ENCODE measurements at regions not wholly inside any gene's neighbourhood (a gene's known extent, or its start where the extent isn't known, plus 50 kb on each side); places are given as distances from the start of the nearest gene placed in this dataset.

DNA sequence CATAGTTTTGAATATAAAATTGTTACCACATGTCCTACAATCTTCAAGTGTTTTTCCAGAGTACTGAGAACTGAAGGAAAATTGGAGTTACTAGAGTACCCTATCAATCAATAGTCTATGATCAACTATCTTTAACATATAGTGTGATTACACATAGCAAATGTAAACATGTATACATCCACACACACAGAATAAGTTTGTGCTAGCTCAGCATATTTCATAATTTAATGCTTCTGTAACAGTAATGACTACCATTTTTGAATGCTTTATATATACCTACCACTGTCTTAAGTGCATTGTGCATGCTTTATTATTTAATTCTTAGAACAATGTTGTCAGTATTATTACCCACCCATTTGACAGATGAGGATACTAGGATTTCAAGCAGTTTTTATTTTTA lies 523.9 kb downstream of the HAO1 start:
- intact Hi-C loops (cut with micrococcal nuclease): no loop called here
- no peak overlapping the region for H3K4me3 ChIP-seq

DNA sequence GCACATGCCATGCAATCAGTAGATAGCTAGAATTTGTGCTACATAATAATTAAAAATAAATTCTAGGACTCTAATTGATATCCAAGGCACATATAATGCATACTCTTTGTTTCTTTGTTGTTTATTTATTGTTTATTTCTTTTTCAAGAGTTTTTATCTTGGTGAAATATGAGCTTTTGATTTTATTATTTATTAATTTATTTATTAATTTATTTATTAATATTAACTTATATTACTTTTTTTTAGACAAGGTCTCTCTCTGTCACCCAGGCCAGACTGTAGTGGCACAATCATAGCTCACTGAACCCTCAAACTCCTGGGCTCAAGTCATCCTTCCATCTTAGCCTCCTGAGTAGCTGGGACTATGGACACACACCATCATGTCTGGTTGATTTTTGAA lies 519.9 kb downstream of the HAO1 start:
- TF ChIP-seq, protein P1, sequence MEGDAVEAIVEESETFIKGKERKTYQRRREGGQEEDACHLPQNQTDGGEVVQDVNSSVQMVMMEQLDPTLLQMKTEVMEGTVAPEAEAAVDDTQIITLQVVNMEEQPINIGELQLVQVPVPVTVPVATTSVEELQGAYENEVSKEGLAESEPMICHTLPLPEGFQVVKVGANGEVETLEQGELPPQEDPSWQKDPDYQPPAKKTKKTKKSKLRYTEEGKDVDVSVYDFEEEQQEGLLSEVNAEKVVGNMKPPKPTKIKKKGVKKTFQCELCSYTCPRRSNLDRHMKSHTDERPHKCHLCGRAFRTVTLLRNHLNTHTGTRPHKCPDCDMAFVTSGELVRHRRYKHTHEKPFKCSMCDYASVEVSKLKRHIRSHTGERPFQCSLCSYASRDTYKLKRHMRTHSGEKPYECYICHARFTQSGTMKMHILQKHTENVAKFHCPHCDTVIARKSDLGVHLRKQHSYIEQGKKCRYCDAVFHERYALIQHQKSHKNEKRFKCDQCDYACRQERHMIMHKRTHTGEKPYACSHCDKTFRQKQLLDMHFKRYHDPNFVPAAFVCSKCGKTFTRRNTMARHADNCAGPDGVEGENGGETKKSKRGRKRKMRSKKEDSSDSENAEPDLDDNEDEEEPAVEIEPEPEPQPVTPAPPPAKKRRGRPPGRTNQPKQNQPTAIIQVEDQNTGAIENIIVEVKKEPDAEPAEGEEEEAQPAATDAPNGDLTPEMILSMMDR (IDR thresholded peaks at IDR 0.05; ENCODE audit: borderline replicate concordance): no peak
- DNase-seq: no peak
- H3K27me3 ChIP-seq (ENCODE audit: low read depth): no peaks in the 10 kb centered on the region
- H3K4me1 ChIP-seq: no peaks in the 10 kb centered on the region
- intact Hi-C loops (cut with micrococcal nuclease): no loop called here
- no peaks in the 10 kb centered on the region for H3K36me3 ChIP-seq
- H3K27ac ChIP-seq (replicated peaks): no peak overlapping the region
- no peaks in the 10 kb centered on the region for H3K9me3 ChIP-seq (replicated peaks)
- H3K4me3 ChIP-seq: no peak overlapping the region

More for the DNA sequence above, 523.9 kb downstream of the HAO1 start:
- no peak for DNase-seq
- Histone ChIP-seq H3K36me3 (no peaks in the 10 kb centered on the region), H3K27me3 (ENCODE audit: low read depth) (no peaks in the 10 kb centered on the region), H3K4me1 (no peaks in the 10 kb centered on the region), H3K27ac (replicated peaks) (no peak overlapping the region), H3K9me3 (replicated peaks) (peaks cover 2% of the 10 kb centered on the region)
- TF ChIP-seq, protein P1 (IDR thresholded peaks at IDR 0.05; ENCODE audit: borderline replicate concordance): no peak

DNA sequence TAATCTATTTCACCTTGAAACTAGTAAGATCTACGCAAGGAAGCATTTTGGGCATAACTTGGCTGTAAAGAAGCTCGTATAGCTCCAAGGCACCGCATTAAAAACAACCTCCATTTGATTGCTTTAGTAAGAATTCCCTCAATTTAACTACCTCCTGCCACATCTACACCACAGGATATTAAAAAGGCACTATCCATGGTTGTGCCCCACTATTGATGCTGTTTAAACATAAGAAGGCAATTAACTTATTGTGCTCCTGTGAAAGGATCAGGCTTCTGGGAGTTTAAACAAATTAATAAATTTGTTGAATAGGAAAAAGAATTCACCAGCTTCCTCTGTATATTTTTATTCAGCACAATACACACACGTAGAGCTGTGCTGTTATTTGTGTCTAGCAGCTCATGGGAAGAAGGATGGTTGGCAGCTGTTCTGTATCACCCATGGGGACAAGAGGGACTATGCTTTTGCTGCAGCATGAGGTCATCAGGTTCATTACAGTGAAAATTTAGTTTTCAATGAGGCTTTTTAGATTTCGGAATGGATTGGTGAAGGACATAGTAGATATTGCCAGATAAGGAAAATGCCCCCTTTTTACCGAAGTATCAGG lies 513.3 kb downstream of the HAO1 start:
- H3K9me3 ChIP-seq (replicated peaks): no peaks in the 10 kb centered on the region
- H3K4me3 ChIP-seq: no peak overlapping the region
- H3K36me3 ChIP-seq: no peaks in the 10 kb centered on the region
- DNase-seq: no peak
- H3K27me3 ChIP-seq (ENCODE audit: low read depth): no peaks in the 10 kb centered on the region
- H3K4me1 ChIP-seq: no peaks in the 10 kb centered on the region
- intact Hi-C loops (cut with micrococcal nuclease): no loop called here
- H3K27ac ChIP-seq (replicated peaks): no peak overlapping the region
- TF ChIP-seq, protein P1 (IDR thresholded peaks at IDR 0.05; ENCODE audit: borderline replicate concordance): no peak

DNA sequence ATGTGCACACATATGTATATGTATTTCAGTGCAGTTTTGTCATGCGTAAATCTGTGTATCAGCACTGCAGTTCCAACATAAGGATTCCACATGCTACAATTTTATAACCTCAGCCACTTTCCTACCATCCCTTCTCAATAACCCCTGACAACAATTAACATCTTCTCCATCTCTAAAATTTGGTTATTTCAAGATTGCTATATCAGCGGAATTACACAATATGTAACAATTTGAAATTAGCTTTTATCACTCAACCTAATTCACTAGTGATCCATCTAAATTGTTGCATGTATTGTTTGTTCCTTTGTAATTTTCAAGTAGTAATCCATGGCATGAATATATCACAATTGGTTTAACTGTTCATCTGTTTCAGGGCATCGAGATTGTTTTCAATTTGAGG lies 511.3 kb downstream of the HAO1 start:
- Histone ChIP-seq H3K4me1 (no peaks in the 10 kb centered on the region), H3K4me3 (no peak overlapping the region), H3K36me3 (no peaks in the 10 kb centered on the region), H3K27me3 (ENCODE audit: low read depth) (no peaks in the 10 kb centered on the region), H3K9me3 (replicated peaks) (no peaks in the 10 kb centered on the region), H3K27ac (replicated peaks) (no peak overlapping the region)
- intact Hi-C loops (cut with micrococcal nuclease): no loop called here
- TF ChIP-seq, protein P1 (IDR thresholded peaks at IDR 0.05; ENCODE audit: borderline replicate concordance): no peak
- no peak for DNase-seq

DNA sequence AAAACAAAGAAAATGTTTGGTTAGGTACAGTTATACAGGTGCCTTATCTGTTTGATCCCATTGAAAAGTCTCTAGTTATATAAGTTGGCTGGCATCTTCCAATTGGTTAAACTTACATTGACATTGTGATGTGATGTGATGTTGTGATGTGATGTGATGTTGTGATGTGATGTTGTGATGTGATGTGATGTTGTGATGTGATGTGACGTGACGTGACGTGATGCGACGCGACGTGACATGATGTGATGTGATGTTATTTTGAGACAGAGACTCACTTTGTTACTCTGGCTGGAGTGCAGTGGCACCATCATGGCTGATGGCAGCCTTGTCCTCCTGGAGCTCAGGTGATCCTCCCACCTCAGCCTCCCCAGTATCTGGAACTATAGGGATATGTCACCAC lies 507.6 kb downstream of the HAO1 start:
- Histone ChIP-seq H3K4me1 (no peaks in the 10 kb centered on the region), H3K9me3 (replicated peaks) (no peaks in the 10 kb centered on the region), H3K27ac (replicated peaks) (no peak overlapping the region), H3K4me3 (no peak overlapping the region), H3K36me3 (no peaks in the 10 kb centered on the region), H3K27me3 (ENCODE audit: low read depth) (no peaks in the 10 kb centered on the region)
- no peak for DNase-seq
- intact Hi-C loops (cut with micrococcal nuclease): no loop called here
- TF ChIP-seq, protein P1 (IDR thresholded peaks at IDR 0.05; ENCODE audit: borderline replicate concordance): no peak
